Small intestine (tissue), 7 donors: ENCODE measurements at regions not wholly inside any gene's neighbourhood (a gene's known extent, or its start where the extent isn't known, plus 50 kb on each side); places are given as distances from the start of the nearest gene placed in this dataset.
A peak's percentile ranks its signal among the peaks of the same experiment; 100 is the strongest.
"Not testable (repeated sequence)": the region's sequence is repeated elsewhere in the genome, so short reads cannot be mapped to it uniquely, and the experiment has no call there.

Experiments
- DNase-seq, 2 donors: peaks; one replicate each; pipeline versions ENCODE4 v3.0.0 to v3.0.0-alpha.2; 2013
- FAIRE-seq: peaks from 2 replicates; lab custom pipeline; 2012; peaks lifted over from hg19 to GRCh38; lab: Jason Lieb, UNC
- H3K27ac ChIP-seq, 3 donors: one replicate each; pipeline ENCODE4 v1.5.1; 2013; ENCODE audit warnings: low read length in 2 of 3, mild to moderate bottlenecking in 2 of 3, control low read depth in 1 of 3, inconsistent platforms in 1 of 3, low read depth in 1 of 3, moderate library complexity in 1 of 3
- H3K27me3 ChIP-seq, 3 donors: one replicate each; pipeline ENCODE4 v1.6.1; 2013; ENCODE audit warnings: low read length in 3 of 3, inconsistent platforms in 1 of 3; ENCODE audit not compliant: control insufficient read depth in 3 of 3, insufficient read depth in 3 of 3
- H3K36me3 ChIP-seq, 3 donors: one replicate each; pipeline ENCODE4 v1.6.1; 2013; ENCODE audit warnings: low read length in 3 of 3, inconsistent platforms in 1 of 3, low read depth in 1 of 3, mild to moderate bottlenecking in 1 of 3, moderate library complexity in 1 of 3; ENCODE audit not compliant: control insufficient read depth in 3 of 3, insufficient read depth in 2 of 3
- H3K4me1 ChIP-seq, 3 donors: one replicate each; pipeline ENCODE4 v1.6.1; 2013; ENCODE audit warnings: low read length in 2 of 3, inconsistent platforms in 1 of 3, low read depth in 1 of 3, mild to moderate bottlenecking in 1 of 3, moderate library complexity in 1 of 3; ENCODE audit not compliant: control insufficient read depth in 3 of 3, insufficient read depth in 2 of 3
- H3K4me3 ChIP-seq, 3 donors: one replicate each; pipeline ENCODE4 v1.5.1; 2013; ENCODE audit warnings: low read length in 3 of 3, control low read depth in 1 of 3, inconsistent platforms in 1 of 3, low read depth in 1 of 3, mild to moderate bottlenecking in 1 of 3, moderate library complexity in 1 of 3
- H3K9me3 ChIP-seq, 2 donors: one replicate each; pipeline ENCODE4 v1.6.1; 2013; ENCODE audit warnings: low read depth in 1 of 2, low read length in 1 of 2; ENCODE audit not compliant: control insufficient read depth in 2 of 2, insufficient read depth in 1 of 2
- WGBS, 3 donors: extraction: QIAGEN DNeasy Blood & Tissue Kit; methylation state at CpG; one replicate each; pipeline ENCODE4 v1.1.7; 2013; 5-methylcytosine and 5-hydroxymethylcytosine counted together
- donor health status: healthy with polysubstance abuse.
- donor health status: control.
- donor health status: control.
- donor health status: Bipolar disorder and iron deficiency.
- donor health status: healthy.

- DNase-seq: peak in 1 of 2 donors; percentile 9
- H3K4me1 ChIP-seq: no peaks in the 10 kb centered on the region
- peaks cover 0 to 3% of the 10 kb centered on the region in 2 donors for H3K9me3 ChIP-seq
- H3K27me3 ChIP-seq: no peaks in the 10 kb centered on the region
- FAIRE-seq: no peak
- H3K27ac ChIP-seq: no peak overlapping the region
- no peaks in the 10 kb centered on the region for H3K36me3 ChIP-seq
- WGBS, 3 donors: 25 to 55% (median 37%) methylated on average over 6 of the region's 6 CpGs
- H3K4me3 ChIP-seq: no peak overlapping the region
Observed at GRCh38 chr2:125310657-125311364, 1285.7 kb downstream of the CNTNAP5 start.

GRCh38 chr2:125312342-125312741, 1287.3 kb downstream of the CNTNAP5 start:
- peaks cover 0 to 3% of the 10 kb centered on the region in 2 donors for H3K9me3 ChIP-seq
- no peaks in the 10 kb centered on the region for H3K27me3 ChIP-seq
- no peak overlapping the region for H3K4me3 ChIP-seq
- FAIRE-seq (no peak), DNase-seq (no peak)
- no peaks in the 10 kb centered on the region for H3K36me3 ChIP-seq
- no peak overlapping the region for H3K27ac ChIP-seq
- H3K4me1 ChIP-seq: no peaks in the 10 kb centered on the region
- WGBS, 3 donors: 92 to 96% (median 94%) methylated on average over 15 to 17 of the region's 17 CpGs

- no peak for DNase-seq
- no peak for FAIRE-seq
- 67 to 71% (median 68%) methylated on average over 1 of the region's 1 CpG for WGBS, 3 donors
- H3K4me3 ChIP-seq: no peak overlapping the region
- no peak overlapping the region for H3K27ac ChIP-seq
- H3K9me3 ChIP-seq: peaks cover 0 to 6% of the 10 kb centered on the region in 2 donors
- H3K27me3 ChIP-seq: no peaks in the 10 kb centered on the region
- no peaks in the 10 kb centered on the region for H3K36me3 ChIP-seq
- H3K4me1 ChIP-seq: no peaks in the 10 kb centered on the region
Observed at GRCh38 chr2:125313806-125314205, 1288.7 kb downstream of the CNTNAP5 start.

- peaks cover 0 to 4% of the 10 kb centered on the region in 2 donors for H3K9me3 ChIP-seq
- H3K27me3 ChIP-seq: no peaks in the 10 kb centered on the region
- no peaks in the 10 kb centered on the region for H3K36me3 ChIP-seq
- H3K4me3 ChIP-seq: no peak overlapping the region
- FAIRE-seq: no peak
- no peak for DNase-seq
- H3K27ac ChIP-seq: no peak overlapping the region
- no peaks in the 10 kb centered on the region for H3K4me1 ChIP-seq
- WGBS, 3 donors: 57 to 88% (median 76%) methylated on average over 2 of the region's 2 CpGs
Observed at GRCh38 chr2:125318740-125319139, 1293.7 kb downstream of the CNTNAP5 start.

DNA sequence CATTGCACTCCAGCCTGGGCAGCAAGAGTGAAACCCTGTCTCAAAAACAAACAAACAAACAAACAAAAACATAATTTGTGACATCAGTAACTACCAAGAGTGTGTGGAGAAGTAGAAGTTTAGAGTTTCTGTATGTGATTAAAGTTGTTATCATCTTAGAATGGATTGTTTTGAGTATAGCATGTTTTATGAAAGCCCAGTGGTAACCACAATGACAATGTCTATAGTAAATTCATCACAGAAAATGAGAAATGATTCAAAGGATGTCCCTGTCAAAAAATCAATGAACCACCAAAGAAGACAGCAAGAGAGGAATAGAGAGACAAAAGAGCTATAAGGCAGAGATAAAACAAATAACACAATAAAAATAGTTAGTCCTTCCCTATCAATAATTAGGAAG, 1299.2 kb downstream of the CNTNAP5 start:
- no peak overlapping the region for H3K4me3 ChIP-seq
- no peaks in the 10 kb centered on the region for H3K36me3 ChIP-seq
- H3K27me3 ChIP-seq: no peaks in the 10 kb centered on the region
- no peak for FAIRE-seq
- DNase-seq: no peak
- H3K27ac ChIP-seq: no peak overlapping the region
- no peaks in the 10 kb centered on the region for H3K4me1 ChIP-seq
- H3K9me3 ChIP-seq: no peaks in the 10 kb centered on the region

DNA sequence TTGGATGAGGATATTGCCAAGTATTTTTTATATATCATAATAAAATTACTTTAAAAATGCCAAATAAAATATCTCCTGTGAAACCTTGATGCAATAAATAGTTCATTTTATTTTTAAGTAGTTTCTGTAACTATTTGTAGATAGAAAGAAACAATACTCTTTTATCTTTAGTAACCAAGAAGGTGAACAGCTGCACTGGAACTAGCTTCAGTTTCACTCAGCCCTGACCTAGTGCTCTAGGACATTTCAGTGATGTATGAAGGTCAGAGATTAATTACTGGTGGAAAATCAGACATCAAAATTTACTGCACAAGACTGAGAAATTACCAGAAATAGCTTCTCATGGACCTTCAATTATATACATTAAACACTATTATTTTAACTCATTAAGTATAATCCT, 1305.0 kb downstream of the CNTNAP5 start:
- no peak for DNase-seq
- no peak overlapping the region for H3K27ac ChIP-seq
- no peaks in the 10 kb centered on the region for H3K27me3 ChIP-seq
- H3K4me3 ChIP-seq: no peak overlapping the region
- H3K4me1 ChIP-seq: no peaks in the 10 kb centered on the region
- no peak for FAIRE-seq
- H3K9me3 ChIP-seq: no peaks in the 10 kb centered on the region
- no peaks in the 10 kb centered on the region for H3K36me3 ChIP-seq

- Histone ChIP-seq H3K27ac (no peak overlapping the region), H3K4me3 (no peak overlapping the region), H3K27me3 (no peaks in the 10 kb centered on the region), H3K9me3 (peaks cover 0 to 5% of the 10 kb centered on the region in 2 donors), H3K36me3 (no peaks in the 10 kb centered on the region), H3K4me1 (no peaks in the 10 kb centered on the region)
- DNase-seq (no peak), FAIRE-seq (no peak)
- WGBS, 3 donors: 43 to 72% (median 57%) methylated on average over 5 of the region's 5 CpGs
Observed at GRCh38 chr2:125341353-125341752, 1314.6 kb upstream of the GYPC start.

DNA sequence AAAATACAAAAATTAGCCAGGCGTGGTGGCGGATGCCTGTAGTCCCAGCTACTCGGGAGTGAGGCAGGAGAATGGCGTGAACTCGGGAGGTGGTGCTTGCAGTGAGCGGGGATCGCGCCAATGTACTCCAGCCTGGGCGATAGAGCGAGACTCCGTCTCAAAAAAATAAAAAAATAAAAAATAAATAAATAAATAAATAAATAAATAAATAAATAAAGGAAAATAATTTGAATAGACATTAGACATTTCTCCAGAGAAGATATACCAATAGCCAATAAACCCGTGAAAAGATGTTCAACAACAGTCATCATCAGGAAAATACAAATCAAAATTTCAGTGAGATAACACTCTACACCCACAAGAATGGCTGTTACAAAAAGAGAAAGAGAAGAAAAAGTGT, 1302.4 kb upstream of the GYPC start:
- H3K4me3 ChIP-seq, FAIRE-seq, H3K27me3 ChIP-seq, H3K36me3 ChIP-seq, DNase-seq, H3K4me1 ChIP-seq, H3K27ac ChIP-seq, H3K9me3 ChIP-seq: not testable (repeated sequence)
- 90 to 96% (median 96%) methylated on average over 12 of the region's 12 CpGs for WGBS, 3 donors
